ENCODE measurements at regions not wholly inside any gene's neighbourhood (a gene's known extent, or its start where the extent isn't known, plus 50 kb on each side); places are given as distances from the start of the nearest gene placed in this dataset.
A peak's percentile ranks its signal among the peaks of the same experiment; 100 is the strongest.
"Not testable (repeated sequence)": the region's sequence is repeated elsewhere in the genome, so short reads cannot be mapped to it uniquely, and the experiment has no call there.

- no peak for DNase-seq (ENCODE audit: low read depth)
Measured at GRCh38 chr5:158606233-158606632, 493.5 kb downstream of the EBF1 start.

GRCh38 chr5:158602981-158603380 lies 496.7 kb downstream of the EBF1 start:
- DNase-seq (ENCODE audit: low read depth) = no peak

GRCh38 chr5:158601118-158601517 lies 498.6 kb downstream of the EBF1 start:
- no peak for DNase-seq (ENCODE audit: low read depth)

- no peak for DNase-seq (ENCODE audit: low read depth)
Measured at GRCh38 chr5:158600679-158601078, 499.0 kb downstream of the EBF1 start.

- DNase-seq (ENCODE audit: low read depth) = peak; percentile 6
Measured at GRCh38 chr5:158599157-158599556, 500.6 kb downstream of the EBF1 start.

GRCh38 chr5:158594595-158595242 lies 505.0 kb downstream of the EBF1 start:
- DNase-seq (ENCODE audit: low read depth) = no peak

GRCh38 chr5:158593925-158594324 lies 505.8 kb downstream of the EBF1 start:
- no peak for DNase-seq (ENCODE audit: low read depth)

GRCh38 chr5:158591301-158591863 lies 508.3 kb downstream of the EBF1 start:
- DNase-seq (ENCODE audit: low read depth) = peak; percentile 21

GRCh38 chr5:158590746-158591300 lies 508.9 kb downstream of the EBF1 start:
- DNase-seq (ENCODE audit: low read depth) = no peak

- peak; percentile 17 for DNase-seq (ENCODE audit: low read depth)
Measured at GRCh38 chr5:158589939-158590338, 509.8 kb downstream of the EBF1 start.

- DNase-seq (ENCODE audit: low read depth) = no peak
Measured at GRCh38 chr5:158588617-158589016, 511.1 kb downstream of the EBF1 start.

- no peak for DNase-seq (ENCODE audit: low read depth)
Measured at GRCh38 chr5:158586054-158586453, 513.7 kb downstream of the EBF1 start.

- not testable (repeated sequence) for DNase-seq (ENCODE audit: low read depth)
Measured at GRCh38 chr5:158582669-158583068, 517.0 kb downstream of the EBF1 start.

GRCh38 chr5:158573829-158574228 lies 525.9 kb downstream of the EBF1 start:
- DNase-seq (ENCODE audit: low read depth) = no peak

- DNase-seq (ENCODE audit: low read depth) = peak; percentile 6
Measured at GRCh38 chr5:158570502-158570901, 529.2 kb downstream of the EBF1 start.

- DNase-seq (ENCODE audit: low read depth) = no peak
Measured at GRCh38 chr5:158569534-158569933, 530.2 kb downstream of the EBF1 start.

GRCh38 chr5:158565017-158565789 lies 534.5 kb downstream of the EBF1 start:
- DNase-seq (ENCODE audit: low read depth) = no peak

GRCh38 chr5:158563760-158564390 lies 535.8 kb downstream of the EBF1 start:
- no peak for DNase-seq (ENCODE audit: low read depth)

GRCh38 chr5:158561562-158562190 lies 538.0 kb downstream of the EBF1 start:
- DNase-seq (ENCODE audit: low read depth) = no peak

GRCh38 chr5:158560170-158560569 lies 539.5 kb downstream of the EBF1 start:
- DNase-seq (ENCODE audit: low read depth) = peak; percentile 76

- no peak for DNase-seq (ENCODE audit: low read depth)
Measured at GRCh38 chr5:158559643-158560042, 540.1 kb downstream of the EBF1 start.

All from HT1080 (cell line).